ENCODE measurements at regions not wholly inside any gene's neighbourhood (a gene's known extent, or its start where the extent isn't known, plus 50 kb on each side); places are given as distances from the start of the nearest gene placed in this dataset.
"Not testable (repeated sequence)": the region's sequence is repeated elsewhere in the genome, so short reads cannot be mapped to it uniquely, and the experiment has no call there.

DNA sequence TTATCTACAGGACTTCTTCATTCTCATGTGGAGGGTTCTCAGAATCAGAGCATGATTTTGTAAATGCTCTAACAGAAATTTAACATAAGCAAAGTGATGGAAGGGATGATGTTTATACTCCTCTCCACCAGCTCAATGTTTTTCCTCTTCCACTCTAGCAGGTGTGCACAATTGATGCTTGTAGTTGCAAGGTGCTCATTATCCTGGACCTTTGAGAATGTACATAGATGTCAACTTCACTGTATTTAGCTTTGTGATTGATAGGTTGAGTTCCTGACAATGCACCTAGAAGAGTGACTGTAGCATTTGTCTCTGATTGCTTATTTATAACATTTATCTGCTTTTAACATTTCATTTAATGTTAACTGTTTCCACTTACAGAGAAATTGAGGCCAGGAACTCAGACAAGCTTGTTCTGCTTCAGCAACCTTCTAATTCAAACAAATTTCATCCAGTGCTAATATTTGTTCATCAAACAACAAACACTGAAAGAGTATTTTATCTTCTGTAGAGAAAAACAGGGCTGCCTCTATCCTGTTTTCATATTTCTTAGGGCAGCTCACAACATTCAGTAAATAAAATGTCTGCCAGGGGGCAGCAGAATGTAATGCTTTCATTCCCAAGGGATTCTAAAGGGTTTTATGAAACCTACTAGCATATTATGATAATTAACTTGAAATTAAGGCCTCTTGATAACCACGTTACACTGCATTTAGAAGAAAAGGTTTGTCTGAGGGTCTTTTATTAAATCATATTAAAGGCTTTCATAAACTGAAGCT lies 127.9 kb upstream of the NOL4 start:
- no peak for DNase-seq

DNA sequence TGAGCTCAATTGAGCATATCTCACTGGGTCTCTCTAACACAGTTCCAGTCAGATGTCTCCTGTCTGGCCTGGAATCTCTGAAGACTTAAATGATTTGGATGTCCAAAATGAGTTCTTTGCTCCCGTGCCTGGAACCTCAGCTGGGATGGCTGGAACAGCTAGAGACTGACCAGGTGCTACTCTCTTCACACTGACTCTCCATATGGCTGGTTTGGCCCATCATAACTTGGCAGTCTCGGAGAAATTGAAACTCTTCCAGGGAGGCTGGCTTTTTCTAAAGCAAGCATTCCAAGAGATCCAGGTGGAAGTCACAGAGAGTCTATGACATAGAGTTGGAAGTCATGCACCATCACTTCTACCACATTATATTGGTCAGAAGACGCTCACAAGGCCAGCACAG lies 129.6 kb upstream of the NOL4 start:
- DNase-seq: no peak

DNA sequence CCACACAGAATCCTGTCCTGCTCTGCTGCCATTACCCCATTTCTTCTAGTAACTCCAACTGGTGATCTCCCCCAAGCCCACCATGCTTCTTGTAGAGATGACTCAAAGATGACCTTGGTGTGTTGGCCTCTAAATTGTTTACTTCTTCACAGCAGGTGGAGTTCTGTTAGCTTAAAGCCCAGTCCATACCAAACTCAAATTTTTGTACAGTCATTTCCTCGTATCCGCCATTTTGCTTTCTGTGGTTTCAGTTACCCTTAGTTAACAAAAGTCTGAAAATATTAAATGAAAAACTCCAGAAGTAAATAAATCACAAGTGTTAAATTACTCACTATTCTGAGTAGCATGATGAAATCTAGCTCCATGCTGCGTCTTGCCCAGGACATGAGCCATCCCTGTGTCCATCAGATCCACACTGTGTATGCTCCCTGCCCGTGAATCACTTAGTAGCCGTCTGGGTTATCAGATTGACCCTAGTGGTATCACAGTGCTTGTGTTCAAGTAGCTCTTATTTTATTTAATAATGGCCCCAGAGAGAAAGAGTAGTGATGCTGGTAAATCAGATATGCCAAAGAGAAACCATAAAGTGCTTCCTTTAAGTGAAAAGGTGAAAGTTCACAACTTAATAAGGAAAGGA lies 133.3 kb upstream of the NOL4 start:
- no peak for DNase-seq

DNA sequence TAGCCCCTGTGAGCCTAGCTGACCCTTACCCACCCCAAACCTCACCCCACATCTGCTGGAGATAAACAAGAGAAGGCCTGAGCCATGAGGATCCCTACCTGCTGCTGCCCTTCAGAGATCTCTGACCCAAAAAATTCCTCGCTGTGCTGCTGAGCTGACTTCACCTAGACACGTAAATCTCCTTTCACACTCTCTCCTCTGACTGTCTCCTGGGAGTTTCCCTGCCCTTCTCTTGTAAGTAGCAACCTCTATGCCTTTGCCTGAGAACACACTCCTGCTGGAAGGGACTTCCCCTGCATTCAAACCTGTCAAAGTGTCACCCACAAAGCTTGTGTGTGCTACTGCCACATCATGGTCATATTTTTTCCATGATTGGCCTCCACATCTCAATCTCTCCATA lies 134.2 kb upstream of the NOL4 start:
- no peak for DNase-seq

DNA sequence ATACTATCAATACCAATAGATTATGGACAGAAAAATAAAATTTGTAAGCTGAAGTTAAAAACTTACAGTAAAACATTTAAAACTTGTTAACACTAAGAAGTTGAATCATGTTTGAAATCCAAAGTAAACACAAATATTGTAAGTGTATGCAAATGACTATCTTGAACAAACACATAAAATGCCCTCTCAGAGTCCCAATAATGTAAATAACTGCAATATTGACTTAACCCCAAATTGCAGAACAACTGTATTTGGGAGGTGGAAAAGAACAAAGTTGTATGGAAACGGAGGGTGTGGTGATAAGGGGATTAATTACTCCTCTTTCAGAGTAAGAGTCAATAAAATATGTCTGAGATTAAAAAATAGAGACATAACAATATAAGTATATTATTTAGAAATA lies 140.0 kb upstream of the NOL4 start:
- DNase-seq: no peak

DNA sequence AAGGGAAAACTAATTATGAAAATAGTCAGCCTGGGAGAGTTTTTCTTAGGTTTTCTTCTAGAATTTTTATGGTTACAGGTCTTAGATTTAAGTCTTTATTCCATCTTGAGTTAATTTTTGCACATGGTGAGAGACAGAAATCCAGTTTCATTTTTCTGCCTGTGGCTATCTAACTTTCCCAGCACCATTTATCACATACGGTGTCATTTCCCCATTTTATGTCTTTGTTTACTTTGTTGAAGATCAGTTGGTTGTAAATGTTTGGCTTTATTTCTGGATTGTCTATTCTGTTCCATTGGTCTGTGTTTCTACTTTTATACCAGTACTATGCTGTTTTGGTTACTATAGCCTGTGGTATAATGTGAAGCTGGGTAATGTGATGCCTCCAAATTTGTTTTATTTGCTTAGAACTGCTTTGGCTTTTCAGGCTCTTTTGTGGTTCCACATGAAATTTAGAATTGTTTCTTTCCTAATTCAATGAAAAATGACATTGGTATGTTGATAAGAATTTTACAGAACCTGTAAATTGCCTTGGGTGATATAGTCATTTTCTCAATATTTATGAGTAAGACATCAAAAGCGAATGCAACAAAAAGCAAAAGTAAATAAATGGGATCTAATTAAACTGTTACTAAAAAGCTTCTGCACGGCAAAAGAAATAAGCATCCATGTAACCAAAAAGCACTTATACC lies 146.1 kb upstream of the NOL4 start:
- DNase-seq: no peak

DNA sequence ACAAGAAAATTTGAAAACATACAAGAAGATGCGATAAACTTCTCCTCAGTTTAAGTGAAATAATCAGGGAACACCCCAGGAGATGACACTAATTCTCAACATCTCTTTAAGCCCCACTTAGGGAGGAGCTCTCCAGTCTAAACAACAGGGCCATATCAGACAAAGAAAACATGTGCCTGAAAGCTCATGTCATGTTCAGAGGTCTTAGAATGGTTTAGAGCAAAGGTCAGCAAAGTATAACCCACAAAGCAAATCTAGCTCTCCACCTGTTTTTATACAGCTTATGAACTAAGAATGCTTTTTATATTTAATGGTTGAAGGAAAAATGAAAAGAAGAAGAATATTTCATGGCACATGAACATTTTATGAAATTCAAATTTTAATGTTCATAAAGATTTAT lies 155.6 kb upstream of the NOL4 start:
- DNase-seq: no peak

DNA sequence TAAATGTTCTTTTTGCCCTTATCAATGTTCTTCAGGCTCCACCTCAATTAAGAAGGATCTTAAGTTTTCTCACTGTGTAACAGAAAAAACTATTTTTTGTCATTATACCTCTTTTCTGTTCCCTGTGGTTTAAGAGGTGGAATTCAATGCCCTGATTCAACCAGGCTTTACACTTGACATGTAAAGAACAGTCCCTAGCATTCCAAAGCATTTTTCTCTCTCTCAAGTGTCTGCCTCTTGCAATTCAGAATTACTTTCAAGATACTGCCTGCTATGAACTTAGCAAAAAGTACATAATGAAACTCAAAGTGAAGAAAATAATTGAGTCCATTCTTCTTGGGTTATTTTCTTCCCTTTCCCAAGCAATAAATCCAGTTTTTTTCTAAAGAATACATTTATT lies 160.6 kb upstream of the NOL4 start:
- no peak for DNase-seq

DNA sequence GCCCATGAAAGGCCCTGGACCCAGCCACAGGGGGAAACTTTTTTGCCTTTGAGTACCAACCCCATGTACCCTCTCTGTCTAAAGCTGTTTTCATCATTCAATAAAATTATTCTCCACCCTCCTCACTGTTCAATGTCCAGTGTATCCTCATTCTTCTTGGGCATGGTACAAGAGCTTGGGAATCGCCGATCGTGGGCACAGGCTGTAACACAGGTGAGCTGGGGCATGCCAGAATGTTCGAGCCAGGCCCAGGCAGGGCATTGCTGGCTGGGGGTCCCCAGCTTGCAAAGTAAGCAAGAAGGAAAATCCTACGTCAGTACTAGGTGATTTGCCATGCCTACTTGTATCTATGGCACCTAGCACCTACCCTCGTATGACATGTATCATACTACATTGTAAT lies 162.1 kb upstream of the NOL4 start:
- DNase-seq: no peak

DNA sequence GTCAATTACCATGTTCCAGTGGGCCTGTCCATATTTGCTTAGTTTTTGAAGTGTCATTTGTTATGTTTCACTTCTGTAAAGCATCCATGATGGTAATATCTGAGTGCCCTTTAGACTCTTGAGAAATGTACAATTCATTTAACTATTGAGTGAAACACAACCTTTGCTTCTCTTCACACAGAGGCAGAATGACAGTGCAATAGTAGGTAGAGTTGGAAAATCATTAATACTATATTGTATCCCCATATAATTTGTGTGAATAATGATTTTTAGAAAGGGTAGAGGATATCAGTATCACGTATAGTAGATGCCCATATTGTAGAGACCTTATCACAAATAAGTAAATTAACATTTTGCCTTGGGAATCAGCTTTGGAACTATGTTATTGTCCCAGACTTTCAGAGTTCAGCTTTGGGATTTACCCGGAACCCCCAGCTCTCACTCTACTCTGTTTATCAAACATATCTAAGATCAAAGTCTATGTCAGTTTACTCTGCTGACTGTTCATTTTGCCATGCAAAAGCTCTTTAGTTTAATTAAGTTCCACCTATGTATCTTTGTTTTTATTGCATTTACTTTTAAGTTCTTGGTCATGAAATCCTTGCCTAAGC lies 172.7 kb upstream of the NOL4 start:
- no peak for DNase-seq

DNA sequence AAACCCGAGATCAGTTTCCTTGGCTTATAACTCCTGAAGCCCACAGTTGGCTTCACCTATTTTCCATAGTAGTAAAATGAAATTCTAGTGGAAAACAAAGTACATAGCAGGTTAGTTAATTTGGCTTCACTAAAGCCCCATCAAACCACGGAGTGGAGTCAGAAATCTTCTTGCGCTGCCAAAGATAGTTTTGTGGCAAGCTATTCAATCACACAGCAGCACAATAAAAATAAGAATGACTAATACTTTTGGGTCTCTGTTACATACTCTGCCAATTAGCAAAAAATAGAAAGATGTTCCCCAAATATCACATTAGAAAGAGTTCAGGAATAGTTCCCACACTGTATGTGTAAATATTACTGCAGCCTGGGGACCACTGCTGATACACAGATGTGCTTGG lies 175.2 kb upstream of the NOL4 start:
- DNase-seq: no peak

DNA sequence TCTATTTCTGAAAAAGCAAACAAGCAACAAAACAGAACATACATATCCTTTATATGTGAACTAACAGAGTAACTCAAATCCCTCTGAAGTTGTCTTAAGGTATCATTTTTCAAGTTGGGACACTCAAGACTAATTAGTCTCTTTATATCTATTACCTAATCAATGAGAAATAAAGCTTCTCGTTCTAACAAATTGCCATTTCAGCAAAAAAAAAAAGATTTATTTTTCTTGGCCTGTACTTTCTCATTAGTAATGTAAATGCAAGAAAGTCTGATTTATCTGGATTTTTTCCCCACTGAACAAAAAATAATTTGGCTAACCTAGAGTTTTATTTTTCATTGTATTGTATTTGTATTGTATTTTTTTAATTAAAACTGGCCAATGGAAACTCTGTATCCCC lies 176.1 kb upstream of the NOL4 start:
- no peak for DNase-seq

DNA sequence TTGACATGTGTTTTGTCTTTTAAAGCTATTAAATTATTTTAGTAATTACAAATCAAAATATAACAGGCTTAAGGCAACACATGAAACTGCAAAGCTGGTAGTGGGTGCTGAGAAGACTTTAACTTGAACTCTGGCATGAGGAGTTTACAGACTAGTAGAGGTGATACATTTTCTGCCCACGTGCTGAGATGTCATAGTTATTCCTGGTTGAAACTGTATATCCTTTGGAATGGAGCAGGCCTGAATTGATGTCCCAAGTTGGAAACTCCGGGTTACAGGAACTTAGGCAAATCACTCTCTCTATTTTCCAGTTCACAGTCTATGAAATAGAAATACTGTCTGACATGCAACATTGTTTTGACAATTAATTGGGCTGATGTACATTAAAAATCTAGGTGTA lies 177.1 kb upstream of the NOL4 start:
- no peak for DNase-seq

DNA sequence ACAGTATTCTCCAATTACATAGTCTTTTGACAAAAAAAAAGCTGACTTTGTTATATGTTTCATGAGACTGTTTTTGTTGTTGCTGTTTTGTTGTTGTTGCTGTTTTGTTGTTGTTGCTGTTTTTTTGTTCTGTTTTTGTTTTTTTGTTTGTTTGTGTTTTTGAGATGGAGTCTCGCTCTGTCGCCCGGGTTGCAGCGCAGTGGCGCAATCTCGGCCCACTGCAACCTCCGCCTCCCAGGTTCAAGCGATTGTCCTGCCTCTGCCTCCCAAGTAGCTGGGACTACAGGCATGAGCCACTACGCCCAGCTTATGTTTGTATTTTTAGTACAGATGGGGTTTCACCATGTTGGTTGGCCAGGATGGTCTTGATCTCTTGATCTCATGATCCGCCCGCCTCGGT lies 182.8 kb upstream of the NOL4 start:
- not testable (repeated sequence) for DNase-seq

DNA sequence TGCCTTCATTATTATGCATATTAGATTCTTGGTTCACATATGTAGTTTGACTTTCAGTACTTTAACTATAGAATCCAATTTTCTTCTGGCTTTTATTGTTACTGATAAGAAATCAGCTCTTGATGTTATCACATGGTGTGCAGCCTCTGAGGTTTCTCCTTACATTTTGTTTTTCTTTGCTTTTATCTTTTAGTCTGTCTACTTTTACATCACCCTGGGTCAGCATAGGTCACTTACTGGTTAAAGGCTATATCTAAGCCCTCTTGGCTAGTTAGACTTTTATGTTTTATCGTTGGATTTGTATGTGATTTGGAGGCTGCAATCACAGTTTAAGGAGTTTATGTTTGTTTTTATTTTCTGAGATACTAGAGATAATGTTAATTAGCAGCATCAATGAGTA lies 187.2 kb upstream of the NOL4 start:
- no peak for DNase-seq

DNA sequence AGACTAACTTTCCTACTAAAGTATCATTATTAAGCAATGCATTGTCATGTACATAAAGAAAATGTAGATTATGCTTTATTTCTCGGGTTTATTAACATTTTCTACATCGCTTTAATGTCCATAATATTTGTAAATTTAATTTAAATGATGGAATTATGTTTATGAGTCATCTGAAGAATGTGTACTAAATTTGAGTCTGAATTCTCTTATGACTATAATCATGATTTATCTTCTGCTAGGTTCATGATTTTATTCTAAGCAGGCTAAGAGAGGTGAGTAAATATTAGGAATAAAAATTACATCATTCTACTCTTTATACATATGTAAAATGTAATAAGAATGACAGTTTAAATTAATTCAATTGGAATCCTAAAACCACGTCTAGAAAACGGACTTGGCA lies 206.3 kb upstream of the NOL4 start:
- DNase-seq: no peak

DNA sequence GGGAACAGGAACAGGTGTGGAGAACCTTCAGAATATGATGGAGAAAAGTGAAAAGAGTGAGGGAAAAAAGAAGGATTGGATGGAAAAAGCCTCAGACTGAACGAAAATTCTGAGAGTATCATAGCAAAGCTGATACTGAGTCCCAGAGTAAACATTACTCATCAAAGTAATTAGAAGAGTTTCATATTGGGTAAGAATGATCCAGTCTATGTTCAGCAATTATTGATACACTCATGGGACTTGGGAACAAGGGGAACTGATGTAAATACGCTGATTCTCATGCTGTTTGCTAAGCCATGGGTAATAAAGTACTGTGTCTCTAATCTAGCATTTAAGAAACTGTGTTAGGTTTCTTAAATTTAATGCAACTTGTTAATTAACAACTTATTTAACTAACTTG lies 219.9 kb upstream of the NOL4 start:
- DNase-seq: no peak

DNA sequence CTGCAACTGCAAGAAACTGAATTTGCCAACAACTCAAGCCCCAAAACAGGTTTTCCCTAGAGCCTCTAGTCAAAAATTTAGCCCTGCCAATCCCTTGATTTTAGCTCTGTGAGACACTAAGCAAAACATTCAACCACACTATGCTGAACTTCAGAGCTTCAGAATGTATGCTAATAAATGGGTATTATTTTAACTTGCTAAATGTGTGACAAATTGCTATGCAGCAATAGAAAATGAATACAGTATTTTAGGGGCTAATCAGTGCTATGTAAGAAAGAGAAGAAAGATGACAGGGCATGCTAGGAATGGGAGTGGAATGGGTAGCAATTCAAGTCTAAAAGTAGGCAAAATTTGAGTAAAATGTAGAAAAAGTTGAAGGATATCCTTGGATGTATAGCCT lies 223.9 kb upstream of the NOL4 start:
- DNase-seq: no peak

DNA sequence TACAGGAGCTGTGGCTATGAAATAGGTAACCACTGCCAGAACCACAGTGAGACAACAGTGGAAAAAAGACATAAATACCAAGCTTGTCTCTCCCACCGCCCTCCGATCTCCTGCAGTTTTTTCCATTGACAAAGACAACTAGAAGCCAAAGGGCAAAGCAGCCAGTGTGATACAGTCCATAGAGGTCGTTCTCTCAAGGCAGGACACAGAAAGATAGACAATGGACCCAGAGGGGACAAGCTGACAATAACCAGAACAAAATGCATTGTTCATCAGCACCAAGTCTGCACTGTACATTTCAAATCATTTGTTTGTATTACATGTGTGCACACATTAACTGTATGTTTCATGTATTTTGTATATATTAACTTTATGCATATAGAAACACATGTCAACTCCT lies 233.0 kb upstream of the NOL4 start:
- DNase-seq: no peak

DNA sequence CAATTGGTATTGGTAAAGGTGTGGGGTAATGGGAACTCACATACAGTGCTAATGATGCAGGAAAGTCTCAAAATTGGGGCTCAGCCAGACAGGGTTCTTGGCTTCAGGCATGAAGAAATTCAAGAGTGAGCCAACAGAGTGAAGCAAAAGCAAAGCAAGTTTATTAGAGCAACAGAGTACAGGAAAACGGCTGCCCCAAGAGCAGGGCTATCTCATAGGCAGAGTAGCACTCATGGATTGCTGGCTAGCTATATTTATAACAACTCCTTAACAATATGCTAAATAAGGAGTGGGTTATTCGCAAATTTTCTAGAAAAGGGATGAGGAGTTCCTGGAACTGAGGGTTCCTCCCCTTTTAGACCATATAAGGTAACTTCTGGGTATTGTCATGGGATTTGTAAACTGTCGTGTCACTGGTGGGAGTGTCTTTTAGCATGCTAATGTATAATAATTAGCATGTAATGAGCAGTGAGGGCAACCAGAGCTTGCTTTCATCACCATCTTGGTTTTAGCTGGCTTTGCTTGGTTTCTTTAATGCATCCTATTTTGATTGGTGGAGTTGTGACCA lies 233.8 kb upstream of the NOL4 start:
- no peak for DNase-seq

DNA sequence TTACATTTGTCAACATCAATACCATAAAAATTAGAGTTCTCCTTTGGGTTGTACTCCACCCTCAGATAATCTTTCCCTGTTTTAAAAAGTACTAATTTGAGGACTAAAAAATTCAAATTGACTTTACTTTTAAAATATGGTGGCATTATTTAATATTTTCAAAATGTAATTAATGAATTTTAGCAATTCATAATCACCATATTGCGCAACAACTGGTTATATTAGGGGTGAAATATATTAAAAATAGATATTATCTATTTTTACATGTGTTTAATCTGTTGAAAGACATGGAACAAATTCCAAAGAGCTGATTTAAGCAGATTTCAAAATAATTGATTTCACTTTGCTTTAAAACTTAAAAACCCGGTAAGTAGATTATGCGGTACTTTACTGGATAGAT lies 236.6 kb upstream of the NOL4 start:
- DNase-seq: no peak

DNA sequence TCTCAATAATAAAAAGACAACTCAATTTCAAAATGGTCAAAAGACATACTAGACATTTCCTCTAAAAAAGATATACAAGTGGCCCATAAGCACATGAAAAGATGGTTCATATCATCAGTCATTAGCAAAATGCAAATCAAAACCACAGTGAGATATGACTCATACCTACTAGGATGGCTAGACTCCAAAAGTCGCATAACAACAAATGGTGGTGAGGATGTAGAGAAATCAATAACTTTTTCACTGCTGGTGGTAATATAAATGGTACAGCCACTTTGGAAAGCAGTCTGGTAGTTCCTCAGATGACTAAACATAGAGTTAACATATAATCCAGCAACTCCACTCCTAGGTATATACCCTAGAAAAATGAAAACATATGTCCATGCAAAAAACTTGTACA lies 242.3 kb upstream of the NOL4 start:
- no peak for DNase-seq

DNA sequence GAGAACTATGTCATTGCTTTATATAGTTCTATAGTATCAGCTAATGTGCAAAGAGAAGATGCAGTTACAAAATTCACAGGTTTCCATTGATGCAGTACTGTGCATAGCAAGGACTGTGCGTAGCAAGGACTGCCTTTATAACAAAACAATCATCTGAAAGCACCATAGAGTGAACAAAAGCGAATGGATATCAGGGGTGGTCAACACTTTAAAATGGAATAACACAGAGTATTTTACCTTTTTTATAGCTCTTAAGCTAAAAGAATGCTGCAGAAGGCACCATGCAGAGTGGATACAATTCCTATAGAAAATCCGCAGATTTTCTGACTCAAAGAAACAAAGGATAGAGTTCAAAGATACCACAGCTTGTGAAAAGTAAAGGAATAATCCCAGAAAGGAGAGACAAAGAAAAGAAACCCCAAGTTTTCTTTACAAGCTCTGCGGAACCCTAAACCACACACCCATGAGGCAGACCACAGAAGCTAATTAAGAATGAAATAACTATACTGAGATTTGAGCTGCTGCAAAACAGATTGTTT lies 229.9 kb upstream of the DTNA start:
- no peak for DNase-seq

All from CD4-positive, alpha-beta T cell treated with Interleukin-1 beta for 1 hour (primary cell).